Left forelimb (tissue), 1 donor: ENCODE measurements at regions not wholly inside any gene's neighbourhood (a gene's known extent, or its start where the extent isn't known, plus 50 kb on each side); places are given as distances from the start of the nearest gene placed in this dataset.

Source experiments
- DNase-seq: peaks from one replicate; pipeline ENCODE4 v3.0.0-alpha.2; 2018; ENCODE audit warnings: low spot score

DNA sequence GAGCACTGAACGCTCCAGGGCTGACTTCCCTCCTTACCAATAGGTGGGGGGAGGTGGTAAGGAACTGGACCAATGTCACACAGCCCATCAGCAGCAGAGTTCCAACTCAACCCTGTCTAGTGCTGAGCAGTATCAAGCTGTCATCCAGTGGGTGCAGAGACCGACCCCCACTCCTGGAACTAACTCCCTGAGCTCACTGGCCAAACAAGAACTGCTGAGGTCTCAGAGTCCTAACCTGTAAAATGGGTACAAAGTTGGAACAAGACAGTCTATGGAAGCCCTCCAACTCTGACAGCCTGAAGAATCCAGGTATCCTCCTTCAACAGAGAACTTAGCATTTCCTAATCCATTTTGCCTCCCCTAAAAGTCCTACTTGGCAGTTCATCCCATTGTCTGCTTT, 91.1 kb upstream of the CLMN start:
- no peak for DNase-seq

DNA sequence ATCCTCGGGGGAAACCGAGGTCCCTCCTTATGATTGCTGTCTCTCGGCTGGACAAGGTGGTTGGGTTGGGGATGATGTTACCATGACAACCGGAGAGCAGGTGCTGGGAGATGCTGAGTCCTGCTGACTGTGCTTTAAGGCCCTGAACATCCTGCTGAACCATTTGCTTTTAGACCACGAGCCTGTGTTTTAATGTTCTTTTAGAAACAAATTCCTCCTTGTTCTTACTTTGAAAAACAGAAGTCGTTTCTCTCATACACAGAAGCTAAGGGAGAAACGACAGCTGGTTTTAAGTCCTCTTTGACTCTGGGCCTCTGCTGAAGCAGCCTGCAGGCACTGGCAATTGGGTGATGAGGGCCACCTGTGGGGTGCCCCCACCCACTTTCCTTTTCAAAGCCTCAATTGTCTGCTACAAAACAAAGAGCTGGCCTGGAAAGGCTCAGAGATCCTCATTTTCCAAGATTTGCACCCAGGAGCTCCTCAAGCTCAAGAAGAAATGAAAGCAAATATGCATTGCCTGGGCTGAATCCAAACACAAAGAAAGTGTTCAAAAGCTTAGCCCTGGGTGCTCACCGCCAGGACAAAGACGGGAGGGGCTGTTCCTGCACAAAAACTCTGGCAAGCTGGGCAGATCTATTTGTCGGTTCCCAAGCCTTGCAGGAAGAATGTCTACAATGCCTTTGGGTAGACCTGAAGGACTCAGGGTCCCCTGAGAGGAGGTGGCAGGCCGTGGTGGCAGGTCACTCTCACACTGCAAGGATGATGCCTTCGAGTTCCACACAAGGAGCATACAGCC, 90.0 kb upstream of the CLMN start:
- no peak for DNase-seq

DNA sequence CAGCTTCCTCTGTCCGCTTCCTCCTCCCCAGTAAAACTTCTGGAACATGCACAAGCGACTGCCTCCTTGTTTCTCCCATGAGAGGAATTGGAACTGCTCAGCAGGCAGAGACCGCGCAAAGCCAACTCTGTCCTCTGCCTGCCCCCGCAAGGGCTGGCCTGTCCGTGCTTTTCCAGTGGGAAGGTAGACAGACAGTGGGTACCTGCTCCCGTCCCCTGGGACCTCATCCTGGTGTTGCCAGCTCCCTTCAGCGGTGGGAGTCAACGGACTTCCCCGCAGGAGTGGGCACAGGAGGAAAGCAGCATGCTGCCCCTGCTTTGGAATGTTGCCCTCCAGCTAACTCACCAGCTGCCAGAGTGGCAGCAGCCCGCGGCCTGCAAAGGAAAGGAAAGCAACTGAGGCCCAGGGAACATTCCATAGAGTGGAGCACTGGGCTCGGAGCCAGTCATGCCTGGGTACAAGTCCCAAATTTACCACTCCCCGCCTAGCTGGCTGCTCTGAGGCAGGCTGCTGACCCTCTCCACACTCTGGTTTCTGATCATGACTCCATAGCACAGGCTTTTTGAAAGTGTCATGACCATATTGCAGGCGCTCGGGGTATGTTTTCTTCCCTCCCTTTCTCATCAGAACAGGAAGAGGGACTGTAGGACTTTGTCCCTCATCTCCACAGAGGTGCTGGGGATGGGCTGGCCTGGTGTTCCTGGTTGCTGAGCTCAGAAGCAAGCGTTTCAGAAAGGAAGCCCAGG, 89.2 kb upstream of the CLMN start:
- DNase-seq, result no peak

DNA sequence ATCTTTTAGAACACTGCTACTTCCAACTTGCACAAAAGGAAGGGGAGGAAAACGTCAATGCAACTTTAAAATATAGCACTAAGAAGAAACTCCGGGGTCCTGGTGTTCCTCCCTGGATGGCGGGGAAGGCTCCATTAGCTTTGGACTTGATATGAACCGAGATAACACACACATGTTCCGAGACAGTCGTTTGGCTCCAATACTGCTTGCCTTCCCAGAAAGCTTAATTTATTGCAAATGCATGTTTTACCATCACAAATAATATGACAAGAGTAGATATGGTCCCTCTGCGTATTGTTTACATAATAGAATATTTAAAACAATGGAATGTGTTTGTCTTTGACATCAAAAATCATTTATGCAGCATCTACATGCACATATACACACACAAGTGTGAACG, 87.6 kb upstream of the CLMN start:
- no peak for DNase-seq

DNA sequence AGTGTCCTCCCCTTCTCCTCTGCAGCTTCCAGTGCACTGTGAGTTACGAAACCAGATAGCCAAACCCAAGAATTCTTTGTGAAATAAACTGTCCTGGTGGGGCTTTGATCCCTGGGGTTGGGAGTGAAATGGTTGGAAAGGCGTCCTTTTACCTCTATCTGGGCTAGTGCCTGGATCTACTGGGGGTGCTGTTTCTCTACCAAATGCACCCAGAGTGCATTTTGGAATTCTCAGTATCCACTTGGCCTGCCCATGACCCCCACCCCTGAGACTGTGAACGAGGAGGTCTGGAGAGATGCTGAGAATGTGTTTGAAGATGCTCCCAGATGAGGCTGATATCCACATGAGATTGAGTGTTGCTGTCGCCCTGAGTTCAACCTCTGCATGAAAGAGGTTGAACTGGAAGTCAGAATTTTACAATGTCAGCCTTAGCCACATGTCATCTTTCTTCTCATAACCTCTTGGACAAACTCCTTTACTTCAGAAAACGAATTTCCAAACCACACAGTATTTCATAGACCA, 87.1 kb upstream of the CLMN start:
- no peak for DNase-seq

DNA sequence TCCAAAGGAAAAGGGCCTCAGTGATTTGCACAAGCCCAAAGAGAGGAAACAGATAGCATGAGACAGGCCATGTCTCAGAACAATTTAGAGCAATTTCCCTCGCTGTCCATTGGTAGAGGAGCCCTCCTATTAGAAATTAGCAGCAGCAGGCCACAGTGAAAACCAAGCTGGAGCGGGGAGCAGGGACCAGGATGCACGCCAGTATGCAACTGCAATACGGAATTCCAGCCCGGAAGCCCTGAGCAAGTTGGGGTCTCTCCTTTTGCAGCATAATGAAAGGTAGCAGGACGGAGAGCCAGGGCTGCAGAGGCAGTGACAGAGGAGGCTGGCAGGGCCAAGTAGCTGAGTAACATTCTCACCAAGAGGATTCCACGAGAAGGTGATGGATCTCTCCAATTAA, 84.9 kb upstream of the CLMN start:
- DNase-seq, result no peak

DNA sequence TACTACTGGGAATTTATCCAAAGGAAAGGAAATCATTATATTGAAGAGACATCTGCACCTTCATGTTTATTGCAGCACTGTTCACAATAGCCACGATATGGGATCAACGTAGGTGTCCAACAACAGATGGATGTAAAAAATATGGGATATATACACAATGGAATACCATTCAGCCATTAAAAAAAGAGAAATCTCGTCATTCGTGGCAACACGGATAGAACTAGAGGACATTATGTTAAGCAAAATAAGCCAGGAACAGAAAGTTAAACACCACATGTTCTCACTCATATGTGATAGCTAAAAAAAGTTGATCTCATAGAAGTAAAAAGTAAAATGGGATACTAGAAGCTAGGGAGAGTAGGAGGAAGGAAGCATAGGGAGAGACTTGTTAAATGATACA, 82.9 kb upstream of the CLMN start:
- no peak for DNase-seq

DNA sequence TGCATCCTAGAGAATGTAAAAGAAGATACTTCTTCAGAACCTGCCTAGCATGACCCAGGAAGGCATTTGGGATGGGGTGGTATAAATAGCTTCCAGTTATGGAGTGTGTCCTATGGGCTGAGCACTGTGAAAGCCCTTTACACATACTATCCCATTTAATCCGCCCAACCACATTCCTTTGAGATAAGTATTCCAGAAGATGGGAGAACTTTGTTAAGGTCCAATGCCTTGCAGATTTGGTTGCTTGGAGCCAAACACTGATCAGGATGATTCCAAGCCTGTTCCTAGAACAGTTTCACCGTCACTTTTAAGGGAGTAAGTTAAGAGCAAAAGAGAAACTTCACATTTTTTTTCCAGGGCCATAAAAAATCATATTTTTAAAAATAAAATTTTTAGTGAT, 82.5 kb upstream of the CLMN start:
- no peak for DNase-seq

DNA sequence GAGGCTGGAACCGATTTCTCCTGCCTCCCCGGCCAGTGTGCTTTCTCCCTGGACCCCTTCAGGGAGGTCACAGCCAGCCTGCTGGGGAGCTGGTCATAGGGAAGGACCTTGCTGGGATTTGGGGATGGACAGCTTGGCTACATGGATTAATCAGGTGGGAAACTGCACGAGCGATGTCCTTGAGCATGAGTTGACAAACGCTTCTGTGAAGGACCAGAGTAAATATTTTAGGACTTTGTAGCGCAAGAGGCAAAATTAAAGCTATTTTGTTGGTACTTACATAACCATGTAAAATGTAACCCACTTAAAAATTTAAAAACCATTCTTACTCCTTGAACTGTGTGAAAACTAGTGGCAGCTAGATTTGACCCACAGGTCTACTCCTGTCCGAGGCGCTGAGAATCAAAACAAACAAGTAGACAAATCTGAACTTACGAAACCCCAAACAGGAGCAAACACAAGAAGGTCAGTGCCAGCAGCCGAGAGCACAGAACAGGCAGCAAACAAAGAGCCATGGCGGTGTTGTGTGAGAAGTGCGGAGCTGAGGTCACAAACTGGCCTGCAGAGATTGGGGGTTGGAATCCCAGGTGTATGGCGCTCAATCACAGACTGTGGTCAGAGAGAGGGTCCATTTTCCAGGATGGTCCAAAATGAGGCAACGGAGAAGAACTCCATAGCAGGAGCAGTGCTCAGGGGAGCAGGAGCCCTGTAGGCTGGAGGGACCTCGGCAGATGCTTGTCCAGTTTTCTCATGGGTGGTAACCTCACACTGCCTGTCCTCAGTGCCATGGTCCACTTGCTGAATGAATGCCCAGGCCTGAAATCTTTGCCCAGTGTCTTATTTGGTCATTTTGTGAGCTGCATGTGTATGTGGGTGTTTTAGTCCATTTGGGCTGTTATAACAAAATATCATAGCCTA, 79.2 kb upstream of the CLMN start:
- DNase-seq, result no peak

DNA sequence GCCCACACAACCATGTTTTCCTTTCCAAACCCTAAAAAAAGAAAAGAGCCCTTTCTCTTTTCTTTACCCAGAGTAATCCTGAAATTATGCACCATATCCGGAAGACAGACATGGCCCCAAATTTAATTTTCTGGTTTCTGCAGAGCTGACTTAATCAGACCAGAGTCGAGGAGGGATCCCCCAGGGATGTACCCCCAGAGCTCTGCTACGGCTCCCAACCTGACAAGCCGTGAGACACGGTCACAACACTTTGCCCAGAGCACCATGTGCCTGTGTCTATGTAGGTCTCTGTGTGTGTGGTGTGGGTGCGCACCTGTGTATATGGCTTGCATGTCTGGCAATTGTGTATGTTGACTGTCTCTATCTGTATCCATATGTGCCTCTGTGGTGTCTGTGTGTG, 77.6 kb upstream of the CLMN start:
- DNase-seq, result no peak

DNA sequence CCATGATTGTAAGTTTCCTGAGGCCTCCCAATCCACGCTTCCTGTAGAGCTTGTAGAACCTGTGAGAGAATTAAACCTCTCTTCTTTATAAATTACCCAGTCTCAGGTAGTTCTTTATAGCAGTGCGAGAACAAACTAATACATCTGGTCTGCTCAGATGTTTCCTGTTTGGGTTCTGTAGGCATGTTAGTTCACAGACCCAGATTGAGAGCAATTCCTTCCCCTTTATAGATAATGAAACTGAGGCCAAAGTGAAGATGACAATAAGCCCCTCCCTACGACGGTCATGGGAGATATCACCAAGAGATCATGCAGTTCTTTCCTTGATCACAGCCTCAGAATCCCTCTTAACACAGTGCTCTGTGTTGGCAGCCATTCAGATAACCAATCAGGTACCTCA, 76.5 kb upstream of the CLMN start:
- no peak for DNase-seq

DNA sequence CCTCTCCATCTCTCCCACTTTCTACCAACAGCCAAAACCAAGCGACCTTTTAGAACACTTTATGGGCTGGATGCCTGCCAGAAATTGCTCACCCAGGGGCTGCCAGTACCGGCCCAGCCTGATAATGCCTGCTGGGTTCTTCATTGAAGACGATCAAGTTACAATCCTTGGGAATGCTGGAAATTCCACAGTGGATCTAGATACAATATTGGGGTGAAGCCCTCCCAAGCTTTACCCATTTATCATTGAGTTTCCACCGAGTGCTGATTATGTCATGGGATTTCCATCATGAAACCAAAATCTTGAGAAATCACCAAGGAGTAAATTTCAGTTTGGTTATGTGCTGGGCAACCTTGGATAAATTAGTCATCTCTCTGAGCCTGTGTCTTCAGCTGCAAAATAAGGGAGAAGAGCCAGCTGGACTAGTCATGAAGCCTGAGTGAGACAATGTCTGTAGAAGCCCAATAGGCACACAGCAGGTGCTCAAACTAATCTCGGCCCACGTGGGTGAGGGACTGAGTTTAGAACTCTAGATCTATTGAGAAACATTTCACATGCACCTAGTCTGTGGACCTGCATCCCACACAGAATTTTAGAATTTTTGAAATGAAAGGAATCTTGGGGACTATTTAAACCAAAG, 75.5 kb upstream of the CLMN start:
- no peak for DNase-seq

DNA sequence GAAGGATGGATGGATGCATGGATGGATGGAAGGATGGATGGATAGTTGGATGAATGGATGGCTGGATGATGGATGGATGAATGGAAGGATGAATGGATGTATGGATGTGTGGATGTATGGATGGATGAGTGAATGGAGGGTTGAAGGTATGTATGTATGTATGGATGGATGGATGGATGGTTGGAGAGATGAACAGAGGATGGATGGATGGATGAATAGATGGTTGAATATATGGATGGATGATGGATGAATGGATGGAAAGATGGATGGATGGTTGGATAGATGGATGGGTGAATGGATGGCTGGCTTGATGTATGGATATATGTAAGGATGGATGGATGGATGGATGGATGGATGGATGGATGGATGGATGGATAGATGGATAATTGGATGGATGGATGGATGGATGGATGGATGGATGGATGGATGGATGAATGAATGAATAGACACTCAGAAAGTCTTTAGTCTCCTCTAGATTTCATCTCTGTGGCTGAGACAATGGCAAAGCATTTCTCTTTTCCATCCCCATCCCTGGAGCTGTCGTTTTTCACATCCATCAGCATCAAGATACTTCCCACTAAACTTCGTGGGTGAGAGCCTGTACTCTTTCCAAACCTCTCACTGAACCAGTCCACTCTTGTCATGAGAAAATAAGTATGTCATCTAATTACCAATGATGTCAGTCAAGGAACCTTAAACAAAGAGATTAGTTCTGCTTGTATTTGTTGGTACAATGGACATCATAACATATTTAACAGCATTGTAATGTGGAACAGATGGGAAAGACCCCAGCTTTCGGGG, 74.8 kb upstream of the CLMN start:
- no peak for DNase-seq

DNA sequence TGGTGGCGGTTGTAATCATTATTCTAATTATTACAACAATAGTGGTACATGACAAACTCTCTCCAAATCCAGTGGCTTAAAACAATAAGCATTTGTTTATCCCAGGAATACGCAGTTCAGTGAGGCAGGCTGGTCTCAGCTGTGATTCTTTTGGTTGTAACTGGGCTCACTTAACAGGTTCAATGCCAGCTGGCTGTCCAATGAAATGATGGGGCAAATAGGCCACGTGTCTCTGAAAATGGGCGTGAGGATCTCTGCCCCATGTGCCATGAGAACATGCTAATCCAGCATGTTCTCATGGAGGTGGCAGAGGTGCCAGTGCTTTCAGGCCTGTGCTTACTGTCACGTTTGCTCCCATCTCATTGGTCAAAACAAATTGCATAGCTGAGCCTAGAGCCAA, 73.1 kb upstream of the CLMN start:
- no peak for DNase-seq

DNA sequence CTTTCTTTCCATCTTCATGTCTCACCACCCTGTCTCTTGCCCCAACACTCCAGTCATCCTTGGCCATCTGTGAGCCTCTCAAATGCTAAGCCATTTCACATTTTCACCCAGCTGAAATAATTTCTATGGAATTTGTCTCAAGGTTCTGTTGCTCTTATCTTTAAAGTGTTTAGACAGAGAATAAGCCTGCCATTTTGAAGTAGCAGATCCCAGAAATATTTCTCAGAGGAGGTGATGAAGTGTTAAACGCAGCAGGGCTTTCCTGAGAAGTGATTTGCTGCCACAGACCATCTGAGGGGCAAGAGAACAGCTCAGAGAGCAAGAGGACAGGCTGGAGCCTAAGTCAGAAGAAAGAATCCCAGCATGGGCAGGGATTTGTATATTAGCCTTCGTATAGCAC, 71.6 kb upstream of the CLMN start:
- no peak for DNase-seq

DNA sequence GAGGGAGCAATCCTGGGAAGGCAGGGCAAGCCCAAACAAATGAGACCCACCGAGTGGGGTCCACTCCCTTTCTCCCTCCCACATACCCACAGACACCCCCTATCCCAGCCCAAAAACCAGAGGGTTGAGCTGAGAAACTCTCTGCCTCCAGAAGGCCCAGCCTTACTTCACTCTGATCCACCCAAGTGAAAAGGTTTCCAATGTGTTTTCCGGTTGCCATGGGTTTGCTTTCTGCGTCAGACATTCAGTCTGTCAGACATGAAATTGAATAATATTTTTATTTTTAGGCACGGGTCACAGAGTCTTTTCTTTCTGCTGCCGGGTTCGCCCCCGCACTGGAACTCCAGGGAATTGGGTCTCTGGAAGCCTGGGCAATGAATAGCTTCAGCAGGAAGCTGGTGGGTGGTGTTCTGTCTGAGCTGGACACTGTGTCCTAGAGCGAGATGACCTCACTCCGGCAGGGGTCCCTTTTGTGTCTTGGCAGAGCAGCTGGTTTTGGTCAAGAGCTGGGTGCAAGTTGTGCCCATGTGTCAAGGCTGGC, 69.8 kb upstream of the CLMN start:
- DNase-seq, result no peak

DNA sequence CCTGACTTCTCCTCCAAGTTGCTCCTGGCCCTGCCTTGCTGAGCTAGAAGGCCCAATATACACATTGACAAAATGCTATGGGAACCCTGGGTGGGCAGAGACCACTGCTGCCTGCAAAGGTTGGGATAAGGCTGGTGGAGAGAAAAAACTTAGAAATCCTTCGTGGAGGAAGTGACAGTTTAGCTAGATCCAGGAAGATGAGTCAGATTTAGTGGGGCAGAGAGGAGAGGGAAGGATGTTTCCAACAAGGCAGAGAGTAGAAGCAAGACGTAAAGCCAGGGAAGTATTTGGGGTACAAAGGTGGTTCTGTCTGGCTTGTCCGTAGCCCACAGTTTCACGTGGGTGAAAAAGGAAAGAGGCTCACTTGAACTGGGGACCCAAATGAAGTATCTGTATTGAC, 69.0 kb upstream of the CLMN start:
- DNase-seq, result no peak

DNA sequence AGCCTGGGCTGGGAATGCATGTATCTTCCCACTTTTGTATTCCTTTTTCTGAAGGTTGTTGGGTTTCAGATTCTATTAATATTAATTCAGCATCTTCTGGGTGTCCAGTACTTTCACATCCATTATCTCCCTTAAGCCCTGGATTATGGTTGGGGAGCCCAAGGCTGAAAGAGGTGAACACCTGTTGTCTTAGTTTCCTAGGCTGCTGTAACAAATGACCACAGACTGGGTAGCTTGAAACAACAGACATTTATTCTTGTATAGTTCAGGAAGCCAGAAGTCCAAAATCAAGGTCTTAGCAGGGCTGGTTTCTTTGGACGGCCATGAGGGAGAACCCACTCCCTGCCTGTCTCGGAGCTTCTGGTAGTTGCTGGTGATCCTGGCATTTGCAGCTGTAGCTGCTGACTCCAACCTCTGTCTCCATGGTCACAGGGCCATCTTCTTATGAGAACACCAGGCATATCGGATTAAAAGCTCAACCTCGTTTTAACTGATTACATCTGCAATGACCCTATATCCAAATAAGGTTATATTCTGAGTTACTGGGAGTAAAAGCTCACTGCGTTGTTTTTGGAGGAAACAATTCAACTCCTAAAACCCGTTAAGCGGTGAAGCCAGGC, 68.2 kb upstream of the CLMN start:
- no peak for DNase-seq

DNA sequence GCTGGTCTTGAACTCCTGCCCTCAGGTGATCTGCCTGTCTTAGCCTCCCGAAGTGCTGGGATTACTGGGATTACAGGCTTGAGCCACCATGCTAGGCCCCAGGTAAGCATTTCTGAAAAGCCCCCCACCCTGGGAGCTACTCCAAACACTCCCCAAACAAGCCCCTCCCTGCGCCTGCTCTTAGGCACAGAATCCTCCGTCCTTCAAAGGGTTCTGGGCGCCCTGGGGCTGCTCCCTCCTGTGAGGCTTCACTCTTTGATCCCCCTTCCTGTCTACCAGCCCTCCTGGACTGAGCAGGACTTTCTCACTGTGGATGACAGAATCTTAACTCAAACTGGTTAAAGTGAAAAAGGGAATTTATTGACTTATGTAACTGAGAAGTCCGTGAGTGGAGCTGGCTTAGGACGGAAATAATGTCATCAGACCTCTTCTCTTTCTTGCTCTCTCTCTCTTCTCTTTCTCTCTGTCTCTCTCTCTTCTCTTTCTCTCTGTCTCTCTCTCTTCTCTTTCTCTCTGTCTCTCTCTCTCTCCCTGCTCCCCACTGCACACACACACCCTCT, 66.9 kb upstream of the CLMN start:
- DNase-seq, result no peak

DNA sequence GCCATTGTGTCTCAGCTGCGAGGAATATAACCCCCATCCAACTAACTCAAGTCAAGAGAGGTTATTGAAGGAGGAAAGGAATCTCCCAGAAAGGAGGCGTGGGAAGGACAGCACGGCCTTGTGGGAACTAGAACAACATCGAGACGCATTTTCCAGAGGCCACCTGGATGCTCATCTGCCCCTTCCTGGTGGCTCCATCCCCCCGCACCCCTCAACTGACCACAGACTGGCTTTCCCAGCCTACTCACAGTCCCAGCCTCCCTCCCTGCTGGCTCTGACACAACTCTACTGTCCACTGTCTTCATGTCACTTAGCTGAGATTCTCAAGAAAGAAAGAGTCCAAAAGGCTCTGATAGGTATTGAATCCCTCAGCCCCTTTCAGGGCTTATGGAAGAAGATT, 66.0 kb upstream of the CLMN start:
- DNase-seq, result no peak
